ENCODE measurements at regions not wholly inside any gene's neighbourhood (a gene's known extent, or its start where the extent isn't known, plus 50 kb on each side); places are given as distances from the start of the nearest gene placed in this dataset.

DNA sequence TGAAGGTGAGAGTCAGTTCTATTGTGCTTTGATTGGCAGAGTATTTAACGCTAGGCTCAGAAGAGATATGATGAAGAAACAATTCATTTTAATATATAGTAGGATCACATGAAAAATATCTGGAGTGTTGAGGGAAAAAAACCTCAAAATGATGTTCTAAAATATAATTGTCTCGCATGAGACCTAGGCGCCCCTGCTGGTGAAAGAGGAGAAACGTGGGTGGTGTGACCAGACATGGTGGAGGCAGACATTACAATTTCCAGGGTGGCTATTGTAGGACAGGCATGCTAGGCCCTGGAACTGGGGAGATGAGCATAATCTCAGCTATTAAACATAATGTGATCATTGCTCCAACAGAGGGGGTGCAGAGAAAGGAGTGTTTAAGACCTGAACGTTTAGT is 210.0 kb downstream of the HS3ST1 start (continued):
- TF ChIP-seq, protein P1, sequence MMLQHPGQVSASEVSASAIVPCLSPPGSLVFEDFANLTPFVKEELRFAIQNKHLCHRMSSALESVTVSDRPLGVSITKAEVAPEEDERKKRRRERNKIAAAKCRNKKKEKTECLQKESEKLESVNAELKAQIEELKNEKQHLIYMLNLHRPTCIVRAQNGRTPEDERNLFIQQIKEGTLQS (IDR thresholded peaks at IDR 0.05; ENCODE audit: insufficient read depth, low read depth, low read length) = no peak
- TF ChIP-seq USF2 (IDR thresholded peaks at IDR 0.05; ENCODE audit: low read length) = no peak

Data from H1 (cell line).